H9 (cell line): ENCODE measurements at regions not wholly inside any gene's neighbourhood (a gene's known extent, or its start where the extent isn't known, plus 50 kb on each side); places are given as distances from the start of the nearest gene placed in this dataset.

Source experiments
- DNase-seq: peaks from one replicate; pipeline ENCODE4 v3.0.0-alpha.2; 2017
- H2AFZ ChIP-seq: one replicate; pipeline ENCODE4 v1.6.1; 2013; ENCODE audit warnings: mild to moderate bottlenecking, low read length, control low read depth, moderate library complexity
- H2AK5ac ChIP-seq: 2 replicates; pipeline ENCODE4 v1.6.1; 2013; ENCODE audit warnings: low read length, control low read depth, mixed read lengths; ENCODE audit not compliant: insufficient read length
- H2BK120ac ChIP-seq: one replicate; pipeline ENCODE4 v1.6.1; 2013; ENCODE audit warnings: low read depth, mild to moderate bottlenecking, low read length, control low read depth, inconsistent platforms; ENCODE audit not compliant: poor library complexity, severe bottlenecking
- H2BK12ac ChIP-seq: 2 replicates; pipeline ENCODE4 v1.6.1; 2013; ENCODE audit warnings: low read length, control low read depth, mixed read lengths, low read depth; ENCODE audit not compliant: insufficient read length
- H2BK15ac ChIP-seq: 2 replicates; pipeline ENCODE4 v1.6.1; 2013; ENCODE audit warnings: low read depth, low read length, control low read depth
- H2BK20ac ChIP-seq: one replicate; pipeline ENCODE4 v1.6.1; 2013; ENCODE audit warnings: low read depth, mild to moderate bottlenecking, low read length, control low read depth, inconsistent platforms; ENCODE audit not compliant: poor library complexity, severe bottlenecking
- H2BK5ac ChIP-seq: 2 replicates; pipeline ENCODE4 v1.6.1; 2013; ENCODE audit warnings: low read length, control low read depth, mixed read lengths; ENCODE audit not compliant: insufficient read length
- H3K14ac ChIP-seq: 2 replicates; pipeline ENCODE4 v1.6.1; 2013; ENCODE audit warnings: low read length, control low read depth; ENCODE audit not compliant: insufficient read depth
- H3K18ac ChIP-seq: 2 replicates; pipeline ENCODE4 v1.6.1; 2013; ENCODE audit warnings: low read depth, mild to moderate bottlenecking, mixed read lengths, low read length, control low read depth; ENCODE audit not compliant: insufficient read length
- H3K23ac ChIP-seq: 2 replicates; pipeline ENCODE4 v1.6.1; 2013; ENCODE audit warnings: low read length, control low read depth, mixed read lengths, low read depth; ENCODE audit not compliant: insufficient read length
- H3K23me2 ChIP-seq: 2 replicates; pipeline ENCODE4 v1.6.1; 2013; ENCODE audit warnings: low read depth, mild to moderate bottlenecking, mixed read lengths, low read length, control low read depth; ENCODE audit not compliant: insufficient read length, poor library complexity, severe bottlenecking
- H3K27ac ChIP-seq: 2 replicates; pipeline ENCODE4 v1.5.1; 2013; ENCODE audit warnings: low read length, control low read depth, mixed read lengths, low read depth; ENCODE audit not compliant: insufficient read length
- H3K27me3 ChIP-seq: 2 replicates; pipeline ENCODE4 v1.6.1; 2013; ENCODE audit warnings: low read length, control low read depth, inconsistent platforms; ENCODE audit not compliant: insufficient read depth
- H3K4ac ChIP-seq: 2 replicates; pipeline ENCODE4 v1.6.1; 2013; ENCODE audit warnings: low read depth, mild to moderate bottlenecking, control low read depth, inconsistent platforms, low read length, moderate library complexity
- H3K4me1 ChIP-seq: 2 replicates; pipeline ENCODE4 v1.6.1; 2013; ENCODE audit warnings: low read length, control low read depth, inconsistent platforms; ENCODE audit not compliant: insufficient read depth
- H3K4me2 ChIP-seq: 2 replicates; pipeline ENCODE4 v1.6.1; 2013; ENCODE audit warnings: low read length, control low read depth, mixed read lengths; ENCODE audit not compliant: insufficient read length, insufficient read depth
- H3K56ac ChIP-seq: 2 replicates; pipeline ENCODE4 v1.6.1; 2013; ENCODE audit warnings: low read depth, mild to moderate bottlenecking, mixed read lengths, low read length, control low read depth; ENCODE audit not compliant: insufficient read length
- H3K79me1 ChIP-seq: 2 replicates; pipeline ENCODE4 v1.6.1; 2013; ENCODE audit warnings: low read depth, mild to moderate bottlenecking, moderate library complexity, low read length, control low read depth, inconsistent platforms; ENCODE audit not compliant: insufficient read depth, poor library complexity, severe bottlenecking
- H3K79me2 ChIP-seq: 2 replicates; pipeline ENCODE4 v1.6.1; 2013; ENCODE audit warnings: low read length, control low read depth, inconsistent platforms; ENCODE audit not compliant: insufficient read depth
- H3K9ac ChIP-seq: 2 replicates; pipeline ENCODE4 v1.6.1; 2013; ENCODE audit warnings: low read length, control low read depth, mixed read lengths; ENCODE audit not compliant: insufficient read length; ENCODE audit errors: extremely low read depth
- H3K9me3 ChIP-seq: one replicate; pipeline ENCODE4 v1.6.1; 2013; ENCODE audit warnings: low read depth, low read length, inconsistent platforms; ENCODE audit not compliant: control insufficient read depth
- H3T11ph ChIP-seq: one replicate; pipeline ENCODE4 v1.6.1; 2013; ENCODE audit warnings: mild to moderate bottlenecking, low read length, control low read depth, inconsistent platforms
- H4K20me1 ChIP-seq: one replicate; pipeline ENCODE4 v1.6.1; 2013; ENCODE audit not compliant: control insufficient read depth, insufficient read length, insufficient read depth
- H4K5ac ChIP-seq: 2 replicates; pipeline ENCODE4 v1.6.1; 2013; ENCODE audit warnings: low read depth, mild to moderate bottlenecking, mixed read lengths, low read length, control low read depth; ENCODE audit not compliant: insufficient read length
- H4K8ac ChIP-seq: replicated peaks from 2 replicates; pipeline ENCODE4 v1.6.1; 2013; ENCODE audit warnings: low read length, control low read depth, mixed read lengths, low read depth; ENCODE audit not compliant: insufficient read length
- H4K91ac ChIP-seq: 2 replicates; pipeline ENCODE4 v1.6.1; 2013; ENCODE audit warnings: low read depth, mild to moderate bottlenecking, moderate library complexity, mixed read lengths, low read length, control low read depth; ENCODE audit not compliant: insufficient read length
- H3K27ac Mint-ChIP-seq, 3 experiments: 2 replicates in 2 of 3; 3 replicates in 1 of 3; pipeline ENCODE4 v1.8.0; 2020 to 2021; ENCODE audit warnings: mixed read lengths in 3 of 3, mild to moderate bottlenecking in 1 of 3, moderate library complexity in 1 of 3
- H3K27me3 Mint-ChIP-seq: 2 replicates; pipeline ENCODE4 v1.8.0; 2021; ENCODE audit warnings: low read depth, mild to moderate bottlenecking, moderate library complexity, mixed read lengths
- H3K36me3 Mint-ChIP-seq, 3 experiments: 2 replicates in 2 of 3; 3 replicates in 1 of 3; pipeline ENCODE4 v1.8.0; 2020 to 2021; ENCODE audit warnings: low read depth in 3 of 3, mixed read lengths in 3 of 3; ENCODE audit not compliant: insufficient read depth in 1 of 3
- H3K4me1 Mint-ChIP-seq, 2 experiments: 2 replicates each; pipeline ENCODE4 v1.8.0; 2020; ENCODE audit warnings: mixed read lengths in 2 of 2
- H3K4me3 Mint-ChIP-seq, 2 experiments: 2 replicates in 1 of 2; 3 replicates in 1 of 2; pipeline ENCODE4 v1.8.0; 2020 to 2021; ENCODE audit warnings: mild to moderate bottlenecking in 2 of 2, mixed read lengths in 2 of 2, moderate library complexity in 1 of 2
- H3K9me3 Mint-ChIP-seq, 2 experiments: 2 replicates in 1 of 2; 3 replicates in 1 of 2; pipeline ENCODE4 v1.8.0; 2020; ENCODE audit warnings: mild to moderate bottlenecking in 2 of 2, mixed read lengths in 2 of 2, moderate library complexity in 1 of 2
- TF ChIP-seq, protein P1 (sequence below): fragments of 200-600 bp; sonication (generic); conservative IDR thresholded peaks from 3 replicates; pipeline ENCODE4 v1.8.0; 2021; ENCODE audit warnings: antibody characterized with exemption, mild to moderate bottlenecking

DNA sequence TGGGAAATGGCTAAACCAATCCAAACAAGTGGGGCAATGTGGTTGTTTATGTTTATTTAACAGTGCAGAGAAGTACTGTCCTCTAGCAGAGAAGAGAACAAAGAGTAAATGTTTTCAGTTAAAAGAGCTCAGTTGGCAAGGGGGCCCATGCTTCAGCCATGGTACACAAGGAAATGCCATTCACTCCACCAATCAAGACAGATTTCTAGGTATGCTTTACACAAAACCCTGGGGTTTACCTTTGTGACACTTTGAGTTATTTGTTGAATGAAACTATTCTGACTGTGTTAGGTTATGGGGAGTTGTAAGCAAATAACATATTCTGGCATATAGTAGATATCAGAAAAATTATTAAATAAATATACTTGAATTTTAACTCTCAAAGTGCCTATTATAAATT, 228.5 kb upstream of the MME start:
- Mint-ChIP-seq H3K4me3 (no peak overlapping the region), H3K27ac (no peak overlapping the region), H3K36me3 (peaks cover 0 to 1% (median 0%) of the 10 kb centered on the region in 3 experiments; a peak in 1 of 7 replicates), H3K27me3 (no peaks in the 10 kb centered on the region), H3K9me3 (peaks cover 0 to 3% of the 10 kb centered on the region in 2 experiments; a peak in 1 of 5 replicates), H3K4me1 (no peaks in the 10 kb centered on the region)
- no peak overlapping the region for H3K23ac ChIP-seq
- no peak overlapping the region for H3K18ac ChIP-seq
- no peak overlapping the region for H4K5ac ChIP-seq
- no peak overlapping the region for H3K9ac ChIP-seq
- H3K79me2 ChIP-seq: no peaks in the 10 kb centered on the region
- H2AK5ac ChIP-seq: no peak overlapping the region
- H3K4ac ChIP-seq: no peak overlapping the region
- H2BK5ac ChIP-seq: no peak overlapping the region
- no peak overlapping the region for H2BK12ac ChIP-seq
- H3K27ac ChIP-seq: no peak overlapping the region
- no peaks in the 10 kb centered on the region for H3K9me3 ChIP-seq
- H2BK120ac ChIP-seq: no peak overlapping the region
- no peaks in the 10 kb centered on the region for H3K27me3 ChIP-seq
- H3K4me2 ChIP-seq: no peak overlapping the region
- no peak overlapping the region for H2BK15ac ChIP-seq
- H2BK20ac ChIP-seq: no peak overlapping the region
- no peak overlapping the region for H3K56ac ChIP-seq
- no peaks in the 10 kb centered on the region for H4K20me1 ChIP-seq
- TF ChIP-seq, protein P1, sequence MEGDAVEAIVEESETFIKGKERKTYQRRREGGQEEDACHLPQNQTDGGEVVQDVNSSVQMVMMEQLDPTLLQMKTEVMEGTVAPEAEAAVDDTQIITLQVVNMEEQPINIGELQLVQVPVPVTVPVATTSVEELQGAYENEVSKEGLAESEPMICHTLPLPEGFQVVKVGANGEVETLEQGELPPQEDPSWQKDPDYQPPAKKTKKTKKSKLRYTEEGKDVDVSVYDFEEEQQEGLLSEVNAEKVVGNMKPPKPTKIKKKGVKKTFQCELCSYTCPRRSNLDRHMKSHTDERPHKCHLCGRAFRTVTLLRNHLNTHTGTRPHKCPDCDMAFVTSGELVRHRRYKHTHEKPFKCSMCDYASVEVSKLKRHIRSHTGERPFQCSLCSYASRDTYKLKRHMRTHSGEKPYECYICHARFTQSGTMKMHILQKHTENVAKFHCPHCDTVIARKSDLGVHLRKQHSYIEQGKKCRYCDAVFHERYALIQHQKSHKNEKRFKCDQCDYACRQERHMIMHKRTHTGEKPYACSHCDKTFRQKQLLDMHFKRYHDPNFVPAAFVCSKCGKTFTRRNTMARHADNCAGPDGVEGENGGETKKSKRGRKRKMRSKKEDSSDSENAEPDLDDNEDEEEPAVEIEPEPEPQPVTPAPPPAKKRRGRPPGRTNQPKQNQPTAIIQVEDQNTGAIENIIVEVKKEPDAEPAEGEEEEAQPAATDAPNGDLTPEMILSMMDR: no peak
- no peak overlapping the region for H4K91ac ChIP-seq
- no peak for DNase-seq
- H3T11ph ChIP-seq: no peak overlapping the region
- no peaks in the 10 kb centered on the region for H3K4me1 ChIP-seq
- H3K79me1 ChIP-seq: no peaks in the 10 kb centered on the region
- H2AFZ ChIP-seq: no peak overlapping the region
- H4K8ac ChIP-seq: no peak overlapping the region
- H3K23me2 ChIP-seq: no peaks in the 10 kb centered on the region
- no peak overlapping the region for H3K14ac ChIP-seq
